ENCODE measurements at regions not wholly inside any gene's neighbourhood (a gene's known extent, or its start where the extent isn't known, plus 50 kb on each side); places are given as distances from the start of the nearest gene placed in this dataset.

DNA sequence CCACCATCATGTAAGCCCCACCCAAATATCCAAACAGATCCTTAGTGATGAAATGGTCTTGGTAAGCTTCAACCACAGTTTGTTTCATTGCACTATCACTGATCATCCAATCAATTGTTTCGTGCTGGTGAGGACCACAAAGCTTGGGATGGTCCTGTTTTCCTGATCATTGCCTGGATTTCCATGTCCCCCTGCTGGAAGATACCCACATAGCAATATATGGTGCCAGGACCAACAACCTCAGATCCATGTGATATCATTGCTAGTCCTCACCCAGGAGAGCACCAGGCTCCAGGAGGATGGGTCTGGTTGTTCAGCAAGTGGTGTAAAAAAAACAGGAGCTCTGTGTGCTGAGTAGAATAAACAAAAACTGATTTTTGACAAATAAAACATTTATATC is 206.5 kb upstream of the SH3BP4 start:
- TF ChIP-seq CTCF (IDR thresholded peaks at IDR 0.05) (peak in 1 of 5 experiments; percentile 5), POLR2A (IDR thresholded peaks at IDR 0.05) (no peak), POLR2AphosphoS5 (IDR thresholded peaks at IDR 0.05) (no peak)

Measured in transverse colon (tissue), 4 donors.